ENCODE measurements at regions not wholly inside any gene's neighbourhood (a gene's known extent, or its start where the extent isn't known, plus 50 kb on each side); places are given as distances from the start of the nearest gene placed in this dataset.

DNA sequence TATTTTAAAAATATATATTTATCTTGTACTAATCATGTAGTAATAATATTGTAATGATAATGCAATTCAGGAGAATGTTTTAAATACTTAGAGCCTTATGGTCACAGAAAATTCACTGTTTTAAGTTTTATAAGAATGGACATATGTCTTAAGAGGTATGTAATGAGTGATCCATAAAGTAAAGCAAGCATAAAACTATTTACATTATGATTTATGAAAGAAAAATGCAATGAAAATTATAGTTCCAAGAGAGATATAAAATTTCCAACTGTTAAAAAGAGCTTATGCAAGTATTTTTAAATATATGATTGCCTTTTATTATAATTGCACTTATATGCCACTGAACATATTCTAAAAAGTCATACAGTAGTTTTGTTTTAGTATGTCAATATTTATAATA lies 157.5 kb upstream of the TARS1 start (continued):
- TF ChIP-seq EZH2 (conservative IDR thresholded peaks at IDR 0.05; ENCODE audit: low read depth, low read length), result no peak
- TF ChIP-seq FOXK2 (IDR thresholded peaks at IDR 0.05), result no peak

DNA sequence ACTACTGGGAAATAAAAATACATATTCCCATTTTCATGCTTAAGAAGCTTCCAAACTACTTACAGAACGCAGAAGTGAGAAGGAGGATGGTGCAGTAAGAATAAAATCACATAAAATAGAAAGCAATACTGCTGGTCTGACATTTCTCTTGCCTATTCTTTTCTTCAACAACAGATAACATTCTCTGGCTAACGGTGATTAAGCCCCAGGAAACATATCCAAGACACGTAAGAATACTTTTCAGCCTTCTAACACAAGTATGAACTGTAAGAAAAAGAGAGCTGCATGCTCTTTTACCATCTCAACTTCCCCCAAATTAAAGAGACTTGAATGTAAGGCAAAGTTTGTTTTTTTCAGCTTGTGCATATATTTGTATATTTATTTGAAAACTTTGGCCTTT lies 156.1 kb upstream of the TARS1 start:
- Histone ChIP-seq H3K4me1 (ENCODE audit: insufficient read depth, low read length) (no peaks in the 10 kb centered on the region), H3K9ac (ENCODE audit: insufficient read depth, low read depth, low read length) (no peak overlapping the region), H2AFZ (ENCODE audit: low read length) (no peak overlapping the region), H3K79me2 (ENCODE audit: insufficient read depth, low read length) (no peaks in the 10 kb centered on the region), H3K27me3 (ENCODE audit: control insufficient read depth in 1 of 2, insufficient read depth in 2 of 2, low read length in 2 of 2) (no peaks in the 10 kb centered on the region), H3K9me3 (ENCODE audit: low read length) (no peaks in the 10 kb centered on the region), H3K4me2 (ENCODE audit: low read depth, low read length) (no peak overlapping the region), H3K36me3 (replicated peaks in 1 of 2; ENCODE audit: control insufficient read depth in 1 of 2, insufficient read depth in 2 of 2, low read length in 2 of 2) (no peaks in the 10 kb centered on the region), H3K27ac (ENCODE audit: extremely low read length, insufficient read depth, low read length) (no peak overlapping the region), H4K20me1 (ENCODE audit: insufficient read depth, low read length) (no peaks in the 10 kb centered on the region), H3K4me3 (replicated peaks in 1 of 3; ENCODE audit: insufficient read depth in 1 of 3, low read depth in 2 of 3, low read length in 3 of 3) (no peak overlapping the region)
- 5% methylated on average over 3 of the region's 3 CpGs for WGBS (ENCODE audit: low lambda C conversion rate)
- DNase-seq (ENCODE audit: low spot score) (no peak), FAIRE-seq (no peak), ATAC-seq (no peak)
- BruUV-seq (replicated peaks), result no TSS peak
- in situ Hi-C loops (cut with HindIII; ENCODE audit: extremely low pct_ligation_motif_present, low pct_unique_long_range_greater_than_20kb) (no loop called here), intact Hi-C loops (cut with micrococcal nuclease; ENCODE audit: unreplicated experiment) (no loop called here)
- POLR2A ChIA-PET, result no interaction called here
- no peak for TF ChIP-seq ATF7-NPFF (CRISPR knock-in tag; IDR thresholded peaks at IDR 0.05; ENCODE audit: low read depth)
- no peak for TF ChIP-seq ZNF337 (CRISPR knock-in tag; IDR thresholded peaks at IDR 0.05; ENCODE audit: borderline replicate concordance, low read depth)
- no peak for TF ChIP-seq SALL1 (CRISPR knock-in tag; IDR thresholded peaks at IDR 0.05)
- no peak for TF ChIP-seq SRF (IDR thresholded peaks at IDR 0.05; ENCODE audit: low read depth, low read length)
- TF ChIP-seq, protein P1, sequence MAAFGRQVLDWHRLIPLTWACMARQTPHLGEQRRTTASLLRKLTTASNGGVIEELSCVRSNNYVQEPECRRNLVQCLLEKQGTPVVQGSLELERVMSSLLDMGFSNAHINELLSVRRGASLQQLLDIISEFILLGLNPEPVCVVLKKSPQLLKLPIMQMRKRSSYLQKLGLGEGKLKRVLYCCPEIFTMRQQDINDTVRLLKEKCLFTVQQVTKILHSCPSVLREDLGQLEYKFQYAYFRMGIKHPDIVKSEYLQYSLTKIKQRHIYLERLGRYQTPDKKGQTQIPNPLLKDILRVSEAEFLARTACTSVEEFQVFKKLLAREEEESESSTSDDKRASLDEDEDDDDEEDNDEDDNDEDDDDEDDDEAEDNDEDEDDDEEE (CRISPR knock-in tag; IDR thresholded peaks at IDR 0.05), result no peak
- TF ChIP-seq STAT5B (CRISPR knock-in tag; IDR thresholded peaks at IDR 0.05), result no peak
- TF ChIP-seq ZIK1 (CRISPR knock-in tag; IDR thresholded peaks at IDR 0.05; ENCODE audit: borderline replicate concordance, low read depth), result no peak
- CTCF ChIA-PET (ENCODE audit: low intra/inter-chr PET ratio, low total read pairs), result no interaction called here
